ENCODE measurements at regions not wholly inside any gene's neighbourhood (a gene's known extent, or its start where the extent isn't known, plus 50 kb on each side); places are given as distances from the start of the nearest gene placed in this dataset.
A peak's percentile ranks its signal among the peaks of the same experiment; 100 is the strongest.
"Not testable (repeated sequence)": the region's sequence is repeated elsewhere in the genome, so short reads cannot be mapped to it uniquely, and the experiment has no call there.

- Mint-ChIP-seq H3K27me3 (ENCODE audit: unreplicated experiment) (peaks cover 22% of the 10 kb centered on the region), H3K4me3 (ENCODE audit: unreplicated experiment) (no peak overlapping the region), H3K9me3 (ENCODE audit: unreplicated experiment) (peaks cover 3% of the 10 kb centered on the region), H3K4me1 (ENCODE audit: low read depth, unreplicated experiment) (peaks cover 10% of the 10 kb centered on the region), H3K27ac (ENCODE audit: unreplicated experiment) (no peak overlapping the region), H3K36me3 (ENCODE audit: unreplicated experiment) (no peaks in the 10 kb centered on the region)
- no peak for DNase-seq
- TF ChIP-seq CTCF (IDR thresholded peaks at IDR 0.05; ENCODE audit: partially characterized antibody, unreplicated experiment), result no peak
These were observed 83.5 kb upstream of the ZNF184 start for GRCh38 chr6:27556406-27556805.

GRCh38 chr6:27553123-27553904 is 80.4 kb upstream of the ZNF184 start:
- Mint-ChIP-seq H3K4me1 (ENCODE audit: low read depth, unreplicated experiment) (peaks cover 10% of the 10 kb centered on the region), H3K27ac (ENCODE audit: unreplicated experiment) (peak overlapping the region; percentile 66), H3K36me3 (ENCODE audit: unreplicated experiment) (no peaks in the 10 kb centered on the region), H3K4me3 (ENCODE audit: unreplicated experiment) (peak overlapping the region; percentile 84), H3K27me3 (ENCODE audit: unreplicated experiment) (peaks cover 12% of the 10 kb centered on the region), H3K9me3 (ENCODE audit: unreplicated experiment) (peaks cover 3% of the 10 kb centered on the region)
- TF ChIP-seq CTCF (IDR thresholded peaks at IDR 0.05; ENCODE audit: partially characterized antibody, unreplicated experiment), result no peak
- no peak for DNase-seq

- Mint-ChIP-seq H3K27ac (ENCODE audit: unreplicated experiment) (no peak overlapping the region), H3K36me3 (ENCODE audit: unreplicated experiment) (no peaks in the 10 kb centered on the region), H3K4me1 (ENCODE audit: low read depth, unreplicated experiment) (peaks cover 7% of the 10 kb centered on the region), H3K9me3 (ENCODE audit: unreplicated experiment) (peaks cover 9% of the 10 kb centered on the region), H3K27me3 (ENCODE audit: unreplicated experiment) (peaks cover 11% of the 10 kb centered on the region), H3K4me3 (ENCODE audit: unreplicated experiment) (no peak overlapping the region)
- no peak for TF ChIP-seq CTCF (IDR thresholded peaks at IDR 0.05; ENCODE audit: partially characterized antibody, unreplicated experiment)
- DNase-seq, result no peak
These were observed 78.7 kb upstream of the ZNF184 start for GRCh38 chr6:27551607-27552006.

GRCh38 chr6:27550692-27551091 is 77.8 kb upstream of the ZNF184 start:
- no peak for DNase-seq
- Mint-ChIP-seq H3K27ac (ENCODE audit: unreplicated experiment) (no peak overlapping the region), H3K27me3 (ENCODE audit: unreplicated experiment) (peaks cover 15% of the 10 kb centered on the region), H3K4me3 (ENCODE audit: unreplicated experiment) (no peak overlapping the region), H3K4me1 (ENCODE audit: low read depth, unreplicated experiment) (peaks cover 9% of the 10 kb centered on the region), H3K36me3 (ENCODE audit: unreplicated experiment) (no peaks in the 10 kb centered on the region), H3K9me3 (ENCODE audit: unreplicated experiment) (peaks cover 11% of the 10 kb centered on the region)
- no peak for TF ChIP-seq CTCF (IDR thresholded peaks at IDR 0.05; ENCODE audit: partially characterized antibody, unreplicated experiment)

- not testable (repeated sequence) for H3K4me3 Mint-ChIP-seq (ENCODE audit: unreplicated experiment); H3K27ac Mint-ChIP-seq (ENCODE audit: unreplicated experiment); DNase-seq; H3K36me3 Mint-ChIP-seq (ENCODE audit: unreplicated experiment)
- H3K9me3 Mint-ChIP-seq (ENCODE audit: unreplicated experiment), result peaks cover 14% of the 10 kb centered on the region
- peaks cover 13% of the 10 kb centered on the region for H3K4me1 Mint-ChIP-seq (ENCODE audit: low read depth, unreplicated experiment)
- H3K27me3 Mint-ChIP-seq (ENCODE audit: unreplicated experiment), result peaks cover 29% of the 10 kb centered on the region
These were observed 76.3 kb upstream of the ZNF184 start for GRCh38 chr6:27549241-27549598.

Measured in glutamatergic neuron (in vitro differentiated cells).